Amniotic epithelial cell (primary cell): ENCODE measurements at regions not wholly inside any gene's neighbourhood (a gene's known extent, or its start where the extent isn't known, plus 50 kb on each side); places are given as distances from the start of the nearest gene placed in this dataset.

Experiments used
- DNase-seq: peaks from one replicate; pipeline ENCODE4 v3.0.0-alpha.2; 2010; ENCODE audit warnings: low read depth

DNA sequence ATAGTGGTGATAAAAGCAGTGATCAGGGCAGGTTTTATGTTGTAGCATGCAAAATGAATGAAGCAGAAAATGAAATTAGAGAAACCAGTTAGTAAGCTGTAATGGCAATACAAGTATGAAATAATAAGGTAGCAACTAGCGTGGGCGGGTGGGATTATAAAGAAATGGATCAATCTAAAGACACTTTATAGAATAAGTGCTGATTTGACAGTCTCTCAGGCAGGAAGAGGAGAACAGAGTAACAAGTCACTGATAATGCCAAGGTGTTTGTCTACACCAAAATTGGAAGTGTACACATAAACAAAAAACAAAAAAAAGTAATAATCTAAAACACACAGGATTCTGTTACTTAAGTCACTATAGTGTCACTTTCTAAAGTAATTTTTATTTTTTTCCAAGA, 51.0 kb upstream of the PCBP1 start:
- DNase-seq = no peak

DNA sequence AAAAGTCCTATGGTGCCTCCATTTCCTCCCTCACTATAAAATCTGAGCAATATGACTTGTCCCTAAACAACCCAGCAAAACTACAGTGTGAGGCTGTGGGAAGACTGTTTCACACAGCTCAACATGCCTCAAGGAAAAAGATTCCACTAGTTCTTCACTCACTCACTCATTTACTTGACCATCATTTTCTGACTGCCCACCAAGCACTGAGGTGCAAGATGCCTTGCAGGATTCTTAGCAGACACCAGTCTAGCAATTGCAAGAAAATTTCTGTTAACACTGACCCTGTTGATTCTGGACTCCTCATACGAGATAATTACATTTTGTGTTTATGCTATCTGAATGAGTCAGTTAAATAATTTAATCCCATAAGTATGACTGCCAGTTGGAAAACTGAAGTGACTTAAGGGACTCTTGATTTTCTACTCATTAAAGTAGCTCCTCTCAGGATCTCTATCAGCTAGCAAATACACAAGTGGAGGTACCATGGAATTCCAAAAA, 51.9 kb upstream of the PCBP1 start:
- DNase-seq = no peak

GRCh38 chr2:70030724-70031420, 56.4 kb upstream of the PCBP1 start:
- DNase-seq = peak; percentile 37

DNA sequence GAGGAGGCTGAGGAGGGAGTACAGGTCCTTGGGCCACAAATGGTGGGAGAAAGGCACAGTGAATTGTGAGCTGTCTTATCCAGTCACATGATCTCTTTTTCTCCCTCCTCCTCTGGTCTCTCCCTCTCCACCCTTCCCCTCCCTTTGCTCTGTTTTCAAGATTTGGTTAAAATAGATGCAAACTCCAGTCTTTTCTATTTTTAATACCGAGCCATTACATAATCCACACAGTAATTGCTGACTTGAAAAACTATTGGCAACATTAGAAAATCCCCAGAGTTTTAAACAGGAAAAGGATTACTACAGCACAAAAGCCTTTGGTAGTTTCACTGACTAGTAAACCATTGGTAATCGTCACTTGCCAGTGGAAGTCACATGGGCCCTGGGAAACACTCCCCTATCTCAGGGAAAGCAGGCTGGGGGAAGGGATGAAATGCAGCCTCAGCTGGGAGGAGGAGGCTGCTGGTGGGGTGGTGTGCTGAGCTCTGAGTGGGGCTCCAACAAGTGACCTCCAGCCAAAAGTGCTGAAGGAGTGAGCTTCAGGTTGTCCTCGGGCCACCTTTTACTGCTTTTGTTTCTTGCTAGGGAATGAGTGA, 57.4 kb upstream of the PCBP1 start:
- peak; percentile 52 for DNase-seq

GRCh38 chr2:70024284-70024683, 62.9 kb upstream of the ASPRV1 start:
- peak; percentile 17 for DNase-seq

DNA sequence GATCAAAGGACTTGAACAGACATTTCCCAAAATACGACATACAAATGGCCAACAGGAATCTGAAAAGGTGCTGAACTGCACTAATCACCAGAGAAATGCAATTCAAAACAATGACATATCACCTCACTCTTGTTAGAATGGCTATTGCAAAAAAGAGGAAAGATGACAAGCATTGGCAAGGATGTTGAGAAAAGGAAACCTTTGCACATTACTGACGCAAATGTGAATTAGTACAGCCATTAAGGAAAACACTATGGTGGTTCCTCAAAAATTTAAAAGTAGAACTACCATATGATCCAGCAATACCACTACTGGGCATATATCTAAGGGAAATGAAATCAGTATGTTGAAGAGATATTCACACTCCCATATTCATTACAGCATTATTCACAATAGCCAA, 57.7 kb upstream of the ASPRV1 start:
- no peak for DNase-seq

GRCh38 chr2:70017962-70018361, 56.5 kb upstream of the ASPRV1 start:
- no peak for DNase-seq

DNA sequence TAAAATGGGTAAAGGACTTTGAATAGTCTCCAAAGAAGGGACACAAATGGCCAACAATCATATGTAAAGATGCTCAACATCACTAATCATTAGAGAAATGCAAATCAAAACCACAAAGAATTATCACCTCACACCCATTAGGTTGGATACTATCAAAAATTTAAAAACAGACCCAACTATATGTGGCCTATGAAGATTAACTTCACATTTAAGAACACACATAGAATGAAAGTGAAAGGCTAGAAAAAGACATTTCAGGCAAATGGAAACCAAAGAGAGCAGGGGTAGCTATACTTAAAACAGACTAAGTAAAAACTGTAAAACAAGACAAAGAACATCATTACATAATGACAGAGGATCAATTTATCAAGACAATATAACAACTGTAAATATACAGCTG, 53.5 kb upstream of the ASPRV1 start:
- DNase-seq = no peak

GRCh38 chr2:70012887-70013286, 51.5 kb upstream of the ASPRV1 start:
- DNase-seq = no peak

GRCh38 chr2:70011786-70012185, 50.4 kb upstream of the ASPRV1 start:
- DNase-seq = no peak

DNA sequence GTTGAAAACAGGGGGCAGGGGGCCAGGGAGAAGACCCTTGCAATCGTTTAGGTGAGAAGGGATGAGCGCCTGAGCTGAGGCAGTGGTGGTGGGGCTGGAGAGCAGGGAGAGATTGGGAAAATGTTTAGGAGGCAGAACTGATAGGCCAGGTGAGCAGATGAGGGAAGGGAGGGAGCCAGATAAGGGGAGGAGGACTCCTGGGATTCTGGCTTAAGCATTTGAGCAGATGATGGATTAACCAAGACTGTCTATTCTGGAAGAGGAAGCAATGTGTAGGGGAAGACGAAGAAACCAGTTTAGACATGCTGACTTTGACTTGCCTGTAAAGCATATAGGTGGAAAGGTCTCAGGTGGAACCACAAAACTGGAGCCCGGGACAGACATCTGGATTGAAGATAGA, 49.9 kb upstream of the ASPRV1 start:
- DNase-seq = no peak
